ENCODE measurements at regions not wholly inside any gene's neighbourhood (a gene's known extent, or its start where the extent isn't known, plus 50 kb on each side); places are given as distances from the start of the nearest gene placed in this dataset.

- TF ChIP-seq, protein P1, sequence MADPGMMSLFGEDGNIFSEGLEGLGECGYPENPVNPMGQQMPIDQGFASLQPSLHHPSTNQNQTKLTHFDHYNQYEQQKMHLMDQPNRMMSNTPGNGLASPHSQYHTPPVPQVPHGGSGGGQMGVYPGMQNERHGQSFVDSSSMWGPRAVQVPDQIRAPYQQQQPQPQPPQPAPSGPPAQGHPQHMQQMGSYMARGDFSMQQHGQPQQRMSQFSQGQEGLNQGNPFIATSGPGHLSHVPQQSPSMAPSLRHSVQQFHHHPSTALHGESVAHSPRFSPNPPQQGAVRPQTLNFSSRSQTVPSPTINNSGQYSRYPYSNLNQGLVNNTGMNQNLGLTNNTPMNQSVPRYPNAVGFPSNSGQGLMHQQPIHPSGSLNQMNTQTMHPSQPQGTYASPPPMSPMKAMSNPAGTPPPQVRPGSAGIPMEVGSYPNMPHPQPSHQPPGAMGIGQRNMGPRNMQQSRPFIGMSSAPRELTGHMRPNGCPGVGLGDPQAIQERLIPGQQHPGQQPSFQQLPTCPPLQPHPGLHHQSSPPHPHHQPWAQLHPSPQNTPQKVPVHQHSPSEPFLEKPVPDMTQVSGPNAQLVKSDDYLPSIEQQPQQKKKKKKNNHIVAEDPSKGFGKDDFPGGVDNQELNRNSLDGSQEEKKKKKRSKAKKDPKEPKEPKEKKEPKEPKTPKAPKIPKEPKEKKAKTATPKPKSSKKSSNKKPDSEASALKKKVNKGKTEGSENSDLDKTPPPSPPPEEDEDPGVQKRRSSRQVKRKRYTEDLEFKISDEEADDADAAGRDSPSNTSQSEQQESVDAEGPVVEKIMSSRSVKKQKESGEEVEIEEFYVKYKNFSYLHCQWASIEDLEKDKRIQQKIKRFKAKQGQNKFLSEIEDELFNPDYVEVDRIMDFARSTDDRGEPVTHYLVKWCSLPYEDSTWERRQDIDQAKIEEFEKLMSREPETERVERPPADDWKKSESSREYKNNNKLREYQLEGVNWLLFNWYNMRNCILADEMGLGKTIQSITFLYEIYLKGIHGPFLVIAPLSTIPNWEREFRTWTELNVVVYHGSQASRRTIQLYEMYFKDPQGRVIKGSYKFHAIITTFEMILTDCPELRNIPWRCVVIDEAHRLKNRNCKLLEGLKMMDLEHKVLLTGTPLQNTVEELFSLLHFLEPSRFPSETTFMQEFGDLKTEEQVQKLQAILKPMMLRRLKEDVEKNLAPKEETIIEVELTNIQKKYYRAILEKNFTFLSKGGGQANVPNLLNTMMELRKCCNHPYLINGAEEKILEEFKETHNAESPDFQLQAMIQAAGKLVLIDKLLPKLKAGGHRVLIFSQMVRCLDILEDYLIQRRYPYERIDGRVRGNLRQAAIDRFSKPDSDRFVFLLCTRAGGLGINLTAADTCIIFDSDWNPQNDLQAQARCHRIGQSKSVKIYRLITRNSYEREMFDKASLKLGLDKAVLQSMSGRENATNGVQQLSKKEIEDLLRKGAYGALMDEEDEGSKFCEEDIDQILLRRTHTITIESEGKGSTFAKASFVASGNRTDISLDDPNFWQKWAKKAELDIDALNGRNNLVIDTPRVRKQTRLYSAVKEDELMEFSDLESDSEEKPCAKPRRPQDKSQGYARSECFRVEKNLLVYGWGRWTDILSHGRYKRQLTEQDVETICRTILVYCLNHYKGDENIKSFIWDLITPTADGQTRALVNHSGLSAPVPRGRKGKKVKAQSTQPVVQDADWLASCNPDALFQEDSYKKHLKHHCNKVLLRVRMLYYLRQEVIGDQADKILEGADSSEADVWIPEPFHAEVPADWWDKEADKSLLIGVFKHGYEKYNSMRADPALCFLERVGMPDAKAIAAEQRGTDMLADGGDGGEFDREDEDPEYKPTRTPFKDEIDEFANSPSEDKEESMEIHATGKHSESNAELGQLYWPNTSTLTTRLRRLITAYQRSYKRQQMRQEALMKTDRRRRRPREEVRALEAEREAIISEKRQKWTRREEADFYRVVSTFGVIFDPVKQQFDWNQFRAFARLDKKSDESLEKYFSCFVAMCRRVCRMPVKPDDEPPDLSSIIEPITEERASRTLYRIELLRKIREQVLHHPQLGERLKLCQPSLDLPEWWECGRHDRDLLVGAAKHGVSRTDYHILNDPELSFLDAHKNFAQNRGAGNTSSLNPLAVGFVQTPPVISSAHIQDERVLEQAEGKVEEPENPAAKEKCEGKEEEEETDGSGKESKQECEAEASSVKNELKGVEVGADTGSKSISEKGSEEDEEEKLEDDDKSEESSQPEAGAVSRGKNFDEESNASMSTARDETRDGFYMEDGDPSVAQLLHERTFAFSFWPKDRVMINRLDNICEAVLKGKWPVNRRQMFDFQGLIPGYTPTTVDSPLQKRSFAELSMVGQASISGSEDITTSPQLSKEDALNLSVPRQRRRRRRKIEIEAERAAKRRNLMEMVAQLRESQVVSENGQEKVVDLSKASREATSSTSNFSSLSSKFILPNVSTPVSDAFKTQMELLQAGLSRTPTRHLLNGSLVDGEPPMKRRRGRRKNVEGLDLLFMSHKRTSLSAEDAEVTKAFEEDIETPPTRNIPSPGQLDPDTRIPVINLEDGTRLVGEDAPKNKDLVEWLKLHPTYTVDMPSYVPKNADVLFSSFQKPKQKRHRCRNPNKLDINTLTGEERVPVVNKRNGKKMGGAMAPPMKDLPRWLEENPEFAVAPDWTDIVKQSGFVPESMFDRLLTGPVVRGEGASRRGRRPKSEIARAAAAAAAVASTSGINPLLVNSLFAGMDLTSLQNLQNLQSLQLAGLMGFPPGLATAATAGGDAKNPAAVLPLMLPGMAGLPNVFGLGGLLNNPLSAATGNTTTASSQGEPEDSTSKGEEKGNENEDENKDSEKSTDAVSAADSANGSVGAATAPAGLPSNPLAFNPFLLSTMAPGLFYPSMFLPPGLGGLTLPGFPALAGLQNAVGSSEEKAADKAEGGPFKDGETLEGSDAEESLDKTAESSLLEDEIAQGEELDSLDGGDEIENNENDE (IDR thresholded peaks at IDR 0.05; ENCODE audit: insufficient replicate concordance, low read length), result no peak
Measured at GRCh38 chr4:164446516-164446915, 307.4 kb upstream of the SMIM31 start (continued).

Measured in H1 (cell line).